GM18907 (cell line): ENCODE measurements at regions not wholly inside any gene's neighbourhood (a gene's known extent, or its start where the extent isn't known, plus 50 kb on each side); places are given as distances from the start of the nearest gene placed in this dataset.

ENCODE experiments used
- ATAC-seq: cut with Tn5 transposase; IDR thresholded peaks from one replicate; pipeline ENCODE4 v1.9.1; 2021; ENCODE audit warnings: mild to moderate bottlenecking, moderate library complexity; ENCODE audit not compliant: unreplicated experiment

DNA sequence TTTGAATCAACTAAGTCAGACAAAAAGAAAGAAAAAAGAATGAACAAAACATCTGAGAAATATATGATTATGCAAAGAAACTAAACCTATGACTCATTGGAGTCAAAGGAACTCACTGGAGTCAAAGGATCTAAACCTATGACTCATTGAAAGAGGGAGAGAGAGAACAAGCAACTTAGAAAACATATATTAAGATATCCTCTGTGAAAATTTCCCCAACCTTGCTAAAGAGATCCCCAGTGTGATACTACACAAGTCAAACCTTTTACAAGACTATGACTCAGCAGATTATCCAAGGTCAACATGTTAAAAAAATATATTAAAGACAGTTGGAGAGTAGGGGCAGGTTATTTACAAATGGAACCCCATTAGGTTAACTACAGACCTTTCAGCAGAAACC, 1538.3 kb downstream of the NCAM2 start:
- ATAC-seq, result no peak

DNA sequence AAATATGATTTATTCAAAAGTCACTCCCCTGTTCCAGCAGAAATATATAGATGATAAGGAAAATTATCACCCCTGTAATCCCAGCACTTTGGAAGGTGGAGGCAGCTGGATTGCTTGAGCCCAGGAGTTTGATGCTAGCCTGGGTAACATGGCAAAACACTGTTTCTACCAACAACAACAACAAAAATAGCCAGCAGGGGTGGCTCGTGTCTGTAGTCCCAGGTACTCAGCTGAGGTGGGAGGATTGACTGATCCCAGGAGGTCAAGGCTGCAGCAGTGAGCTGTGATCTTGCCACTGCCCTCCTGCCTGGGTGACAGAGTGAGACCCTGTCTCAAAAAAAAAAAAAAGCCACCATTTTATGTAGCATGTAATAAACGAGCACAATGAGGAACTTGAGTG, 1546.5 kb downstream of the NCAM2 start:
- ATAC-seq, result no peak

DNA sequence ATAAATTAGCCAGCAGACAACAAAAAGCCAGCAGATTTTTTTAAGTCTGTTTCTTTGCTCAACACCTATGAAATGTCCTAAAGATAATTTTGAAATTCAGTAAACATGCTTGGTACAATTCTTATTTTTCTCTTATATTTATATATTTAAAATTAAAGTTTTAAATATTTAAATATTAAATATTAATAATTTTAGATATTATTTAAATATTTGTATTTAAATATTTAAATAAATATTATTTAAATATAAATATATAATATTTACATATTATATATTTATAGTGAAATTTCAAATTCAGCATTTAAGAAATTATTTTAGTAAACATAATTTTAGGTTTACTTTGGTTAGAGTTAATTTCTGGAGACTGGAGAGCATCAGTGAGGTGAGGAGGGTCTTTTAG, 1554.2 kb downstream of the NCAM2 start:
- ATAC-seq, result no peak

DNA sequence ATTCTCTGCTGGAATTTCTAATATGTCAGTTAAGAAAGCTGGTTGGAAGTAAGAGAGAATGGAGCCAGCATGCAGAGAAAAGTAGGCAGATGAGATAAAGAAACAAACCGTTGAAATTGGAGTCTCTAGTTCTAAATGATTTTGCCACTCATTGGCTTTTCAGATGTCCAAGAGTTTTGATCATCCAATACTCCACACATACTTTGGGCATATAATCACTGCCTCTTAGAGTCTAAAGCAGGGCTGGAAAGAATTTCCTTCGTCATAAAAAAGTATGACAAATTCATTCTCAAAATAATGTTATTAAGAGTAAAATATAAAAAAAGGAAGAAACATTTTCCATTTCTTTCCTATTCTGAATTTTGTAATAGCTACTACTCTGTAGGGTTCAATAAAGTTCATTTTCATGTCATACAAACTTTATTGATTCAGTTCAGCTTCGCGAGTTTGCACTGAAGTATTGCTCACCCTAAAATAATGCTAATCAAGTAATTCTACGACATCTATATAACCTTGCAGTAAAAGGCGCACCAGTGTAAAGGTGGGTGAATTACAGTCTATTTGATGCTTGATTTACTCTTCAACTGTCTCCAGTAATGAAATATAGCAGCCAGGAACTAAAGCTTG, 1556.6 kb downstream of the NCAM2 start:
- no peak for ATAC-seq

DNA sequence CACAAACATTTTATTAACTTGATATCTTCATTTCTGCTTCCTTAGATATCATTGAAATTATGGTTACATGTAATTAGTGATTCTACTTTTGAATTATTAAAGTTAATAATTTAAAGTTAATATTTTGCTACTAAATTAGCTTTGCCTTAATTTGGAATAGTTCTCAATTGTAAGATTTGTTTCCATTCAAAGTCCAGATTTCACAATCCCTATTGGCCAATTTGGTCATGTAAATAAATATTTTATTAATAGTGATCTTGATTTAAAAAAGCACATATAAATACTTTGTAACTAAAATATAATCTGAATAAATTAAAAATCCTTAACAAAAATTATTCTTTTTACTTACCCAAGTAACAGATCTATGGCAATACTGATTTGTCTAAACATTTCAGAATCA, 1558.6 kb downstream of the NCAM2 start:
- no peak for ATAC-seq

DNA sequence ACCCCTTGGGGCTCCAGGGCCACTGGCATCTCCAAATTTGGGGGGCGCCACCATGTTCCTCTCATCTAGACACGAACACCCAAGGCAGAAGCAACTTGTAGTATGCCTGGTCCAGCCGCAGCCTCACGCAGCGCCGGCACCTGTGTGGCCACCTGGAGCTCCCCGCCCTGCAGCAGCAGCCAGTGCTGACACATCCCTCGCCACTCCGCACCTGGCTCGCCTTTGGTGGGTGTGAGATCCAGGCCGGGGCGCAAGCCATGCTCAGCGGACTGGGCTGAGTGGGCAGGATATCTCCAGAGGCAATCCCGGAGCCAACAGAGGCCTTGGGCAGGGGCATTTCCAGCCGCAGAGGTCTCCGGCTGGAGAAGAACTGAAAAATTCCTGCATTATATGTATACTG, 1563.7 kb downstream of the NCAM2 start:
- ATAC-seq, result no peak

DNA sequence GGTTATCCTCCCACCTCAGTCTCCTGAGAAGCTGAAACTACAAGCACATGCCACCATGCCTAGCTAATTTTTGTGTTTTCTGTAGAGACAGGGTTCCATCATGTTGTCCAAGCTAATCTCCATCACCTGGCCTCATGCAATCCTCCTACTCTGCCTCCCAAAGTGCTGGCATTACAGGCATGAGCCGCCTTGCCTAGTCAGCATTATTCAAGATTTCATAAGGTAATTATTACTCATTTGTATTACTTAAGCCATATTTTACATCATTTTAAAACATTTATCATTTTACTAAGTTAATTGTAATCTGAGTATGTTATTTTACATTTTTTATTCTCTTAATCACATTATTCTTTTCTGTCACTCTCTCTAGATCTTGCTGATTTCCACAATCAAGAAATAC, 1575.6 kb downstream of the NCAM2 start:
- ATAC-seq, result no peak

DNA sequence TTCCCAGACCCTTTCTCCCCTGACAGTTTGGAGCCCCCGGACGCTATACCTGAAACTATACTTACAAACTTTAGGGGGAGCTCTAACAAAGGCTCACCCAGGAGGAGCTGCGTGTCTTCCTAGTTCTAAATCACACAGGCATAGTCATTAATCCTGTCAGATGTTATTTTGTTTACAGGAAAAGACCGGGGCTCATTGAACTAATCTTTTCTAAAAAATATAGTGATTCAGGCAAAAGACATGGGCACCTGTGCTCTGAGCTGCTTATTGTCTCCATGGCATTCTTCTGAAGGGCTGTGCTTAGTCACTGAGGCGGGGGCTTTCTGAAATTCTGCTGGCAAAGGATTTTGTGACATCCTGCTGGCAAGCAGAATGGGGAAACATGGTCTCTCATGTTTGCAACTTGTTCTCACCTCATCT, 1577.0 kb downstream of the NCAM2 start:
- ATAC-seq, result no peak

DNA sequence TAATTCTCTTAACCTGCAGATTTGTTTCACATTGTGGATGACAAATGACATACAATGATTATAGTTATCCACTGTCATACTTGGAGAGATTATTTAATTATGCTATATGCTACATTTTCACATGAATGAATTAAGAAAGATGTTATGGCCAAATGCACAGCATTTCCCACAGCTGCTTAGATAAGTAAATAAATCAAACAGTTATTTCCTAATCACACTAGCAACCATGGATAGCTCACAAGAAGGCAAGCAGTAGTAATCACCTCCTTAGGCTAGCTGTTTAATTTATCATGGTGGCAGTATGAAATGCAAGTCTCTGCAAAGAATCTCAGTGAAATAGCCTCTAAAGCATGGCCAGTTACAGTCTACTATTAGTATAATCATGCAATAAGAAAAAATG, 1581.5 kb downstream of the NCAM2 start:
- no peak for ATAC-seq

DNA sequence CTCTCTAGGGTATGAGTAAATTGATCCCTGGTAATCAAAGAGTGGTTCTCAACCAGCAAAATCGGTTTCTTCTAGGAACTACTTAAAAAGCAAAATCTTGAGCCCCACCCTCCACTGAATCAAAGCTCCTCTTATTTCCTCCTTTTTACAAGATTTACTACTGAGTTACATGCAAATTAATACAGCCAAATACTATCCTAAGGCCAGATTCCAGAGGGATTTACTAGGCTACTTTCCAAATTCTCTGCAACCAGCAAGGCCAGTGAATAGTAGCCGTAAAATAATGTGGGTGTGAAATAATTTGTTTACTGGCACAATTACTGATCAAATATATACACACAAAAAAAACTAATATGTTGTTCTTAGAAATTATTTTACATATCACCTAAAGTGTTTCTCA, 1583.8 kb downstream of the NCAM2 start:
- ATAC-seq, result no peak

DNA sequence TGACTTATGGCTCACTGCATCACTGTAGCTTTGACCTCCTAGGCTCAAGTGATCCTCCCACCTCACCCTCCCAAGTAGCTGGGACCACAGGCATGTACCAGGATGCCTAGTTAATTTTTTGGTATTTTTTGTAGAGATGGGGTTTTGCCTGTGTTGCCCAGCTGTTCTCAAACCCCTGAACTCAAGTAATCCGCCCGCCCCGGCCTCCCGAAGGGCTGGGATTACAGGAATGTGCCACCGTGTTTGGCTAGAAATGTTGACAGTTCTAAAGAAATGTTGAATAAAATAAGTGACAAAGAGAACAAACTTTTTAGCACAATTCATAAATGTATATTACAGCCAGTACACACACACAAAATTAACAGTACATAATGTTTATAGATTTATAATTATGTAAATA, 1586.1 kb downstream of the NCAM2 start:
- no peak for ATAC-seq

DNA sequence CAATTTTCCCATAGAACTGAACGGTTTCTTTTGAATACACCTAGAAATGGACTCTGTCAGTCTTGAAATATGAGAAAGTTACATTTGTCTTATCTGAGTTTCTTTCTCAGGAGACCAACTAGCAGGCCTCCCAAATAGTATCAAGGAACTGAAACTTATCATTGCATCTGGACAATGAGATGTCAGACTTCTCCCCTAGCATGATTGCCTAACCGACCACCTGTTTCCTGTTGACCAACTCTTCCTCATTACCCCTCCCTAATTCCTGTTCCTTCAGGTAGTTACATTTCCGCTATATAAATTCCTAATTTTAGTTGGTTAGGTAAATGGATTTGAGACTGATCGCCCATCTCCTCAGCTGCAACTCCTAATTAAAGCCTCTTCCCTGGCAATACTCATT, 1587.3 kb downstream of the NCAM2 start:
- ATAC-seq, result no peak

DNA sequence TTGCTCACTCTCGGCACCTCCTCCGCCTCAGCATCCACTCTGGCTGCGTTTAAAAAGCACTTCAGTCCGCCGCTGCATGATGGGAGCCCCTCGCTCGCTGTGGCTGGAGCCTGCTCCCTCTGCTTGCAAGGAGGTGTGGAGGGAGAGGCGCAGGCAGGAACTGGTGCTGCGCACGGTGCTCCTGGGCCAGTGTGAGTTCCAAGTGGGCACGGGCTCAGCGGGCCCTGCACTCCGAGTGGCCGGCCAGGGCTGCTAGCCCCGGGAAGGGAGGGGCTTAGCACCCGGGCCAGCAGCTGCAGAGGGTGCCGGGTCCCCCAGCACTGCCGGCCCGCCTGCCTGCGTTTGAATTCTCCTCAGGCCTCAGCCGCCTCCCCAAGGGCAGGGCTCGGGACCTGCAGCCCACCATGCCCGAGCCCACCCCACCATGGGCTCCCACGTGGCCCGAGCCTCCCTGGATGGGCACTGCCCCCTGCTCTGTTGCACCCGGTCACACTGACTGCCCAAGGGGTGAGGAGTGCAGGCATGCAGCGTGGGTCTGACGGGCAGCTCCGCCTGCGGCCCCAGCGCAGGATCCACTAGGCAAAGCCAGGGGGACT, 1599.5 kb downstream of the NCAM2 start:
- no peak for ATAC-seq

DNA sequence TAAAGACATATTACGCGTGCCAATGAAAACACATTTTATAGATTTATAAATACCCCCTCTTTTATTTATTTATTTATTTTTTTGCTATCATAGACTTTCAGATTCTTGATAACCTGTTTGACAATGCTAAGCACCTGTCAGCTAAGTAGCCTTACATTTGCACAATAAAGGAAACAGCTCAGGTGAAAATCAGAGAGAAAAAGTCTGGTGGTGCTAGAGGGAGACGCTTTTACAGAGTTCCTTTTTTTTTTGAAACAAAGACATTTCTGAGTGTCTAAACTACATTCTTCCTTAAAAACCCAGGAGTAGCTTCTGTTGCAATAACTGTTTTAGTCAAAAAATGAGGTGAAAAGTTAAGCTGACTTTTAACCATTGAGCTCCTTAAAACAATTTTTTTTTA, 1611.6 kb downstream of the NCAM2 start:
- no peak for ATAC-seq

DNA sequence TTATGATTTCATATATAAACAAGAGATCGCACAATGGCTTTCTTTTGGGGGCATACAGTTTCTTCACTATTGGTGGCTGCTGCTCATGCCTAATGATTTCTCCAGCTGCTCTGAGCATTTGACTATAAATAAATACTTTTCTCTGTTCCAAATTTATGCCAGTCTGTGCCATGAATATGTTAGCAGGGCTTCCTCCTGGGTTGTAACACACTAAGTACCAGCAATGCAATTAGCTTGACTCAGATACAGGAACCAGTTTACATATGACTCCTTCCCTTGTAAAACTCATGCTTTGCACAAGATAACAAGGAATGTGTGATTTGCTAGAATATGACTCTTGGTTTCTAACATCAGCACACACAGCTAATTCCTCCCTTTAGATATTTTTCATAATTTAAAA, 1629.7 kb downstream of the NCAM2 start:
- ATAC-seq, result no peak

DNA sequence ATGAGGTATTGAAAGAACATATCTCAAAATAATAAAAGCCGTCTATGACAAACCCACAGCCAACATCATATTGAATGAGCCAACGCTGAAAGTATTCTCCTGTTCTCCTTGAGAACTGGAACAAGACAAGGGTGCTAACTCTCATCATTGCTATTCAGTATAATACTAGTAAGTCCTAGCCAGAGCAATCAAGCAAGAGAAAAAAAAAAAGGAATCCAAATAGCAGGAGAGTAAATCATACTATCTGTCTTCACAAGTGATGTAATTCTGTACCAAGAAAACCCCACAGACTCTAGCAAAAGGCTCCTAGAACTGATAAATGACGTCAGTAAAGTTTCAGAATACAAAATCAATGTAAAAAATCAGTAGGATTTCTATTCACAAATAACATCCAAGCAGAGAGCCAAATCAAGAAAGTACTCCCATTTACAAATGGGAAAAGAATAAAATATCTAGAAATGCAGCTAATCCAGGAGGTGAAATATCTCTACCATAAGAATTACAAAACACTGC, 1632.8 kb downstream of the NCAM2 start:
- ATAC-seq, result no peak

DNA sequence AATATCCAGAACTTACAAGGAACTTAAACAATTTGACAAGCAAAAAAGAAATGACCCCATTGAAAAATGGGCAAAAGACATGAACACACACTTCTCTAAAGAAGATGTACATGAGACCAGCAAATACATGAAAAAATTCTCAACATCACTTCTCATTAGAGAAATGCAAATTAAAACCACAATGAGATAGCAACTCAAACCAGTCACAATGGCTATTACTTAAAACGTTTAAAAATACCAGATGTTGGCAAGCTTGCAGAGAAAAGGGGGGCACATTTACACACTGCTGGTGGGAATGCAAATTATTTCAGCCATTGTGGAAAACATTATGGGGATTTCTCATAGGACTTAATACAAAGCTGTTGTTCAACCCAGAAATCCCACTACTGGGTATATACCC, 1634.0 kb downstream of the NCAM2 start:
- ATAC-seq, result no peak

DNA sequence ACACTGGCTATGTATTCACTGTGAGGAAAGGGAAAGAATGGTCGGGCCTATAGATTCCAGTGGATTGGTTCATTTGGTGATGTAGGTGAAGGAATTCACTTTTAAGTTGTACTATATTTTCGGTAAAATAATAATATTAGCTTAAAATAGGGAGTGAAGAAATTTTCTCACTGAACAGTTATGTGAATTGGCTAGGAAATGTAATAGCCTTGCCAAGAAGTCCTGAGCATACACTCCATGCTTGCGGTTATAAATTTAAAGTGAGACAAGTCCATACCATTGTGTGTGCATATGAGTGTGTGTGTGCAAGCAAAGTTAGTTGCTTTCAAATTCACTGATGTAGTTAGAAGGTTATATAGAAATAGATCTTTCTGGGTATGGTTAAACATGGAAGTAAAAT, 1651.0 kb downstream of the NCAM2 start:
- no peak for ATAC-seq

DNA sequence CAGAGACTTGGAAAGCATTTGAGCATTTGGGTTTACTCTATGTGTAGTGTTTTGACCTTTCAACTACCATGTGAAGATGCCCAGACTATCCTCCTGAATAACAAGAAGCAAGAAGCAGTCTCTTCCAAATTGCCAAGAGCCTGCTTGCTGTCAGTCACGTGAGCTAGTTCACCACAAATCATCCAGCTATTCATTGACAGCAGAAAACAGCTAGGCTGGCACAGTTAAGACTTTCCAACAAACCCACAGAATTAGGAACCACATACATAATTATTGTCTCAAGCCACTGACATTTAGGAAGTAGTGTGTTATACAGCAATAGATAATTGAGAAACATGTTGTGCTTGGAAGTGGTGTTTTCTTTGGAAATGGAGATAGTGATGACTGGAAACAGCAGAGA, 1652.0 kb downstream of the NCAM2 start:
- ATAC-seq, result no peak

DNA sequence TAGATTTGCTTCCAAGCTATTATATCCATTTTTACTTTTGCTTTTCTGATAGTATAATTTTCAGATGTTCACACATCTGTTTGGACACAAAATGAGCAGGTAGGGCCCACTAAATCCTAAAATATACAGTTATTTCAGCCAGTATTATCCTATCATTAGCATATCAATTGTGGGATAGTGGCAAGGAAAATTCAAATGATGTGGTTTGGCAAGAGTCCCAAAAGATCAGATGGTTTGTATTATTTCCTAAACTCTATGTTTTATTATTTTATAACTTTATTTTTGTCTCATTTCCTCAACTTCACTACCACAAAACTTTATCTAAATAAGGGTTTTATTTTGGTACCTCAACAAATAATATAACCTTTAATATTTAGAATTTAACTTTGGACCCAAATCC, 1659.6 kb downstream of the NCAM2 start:
- no peak for ATAC-seq

DNA sequence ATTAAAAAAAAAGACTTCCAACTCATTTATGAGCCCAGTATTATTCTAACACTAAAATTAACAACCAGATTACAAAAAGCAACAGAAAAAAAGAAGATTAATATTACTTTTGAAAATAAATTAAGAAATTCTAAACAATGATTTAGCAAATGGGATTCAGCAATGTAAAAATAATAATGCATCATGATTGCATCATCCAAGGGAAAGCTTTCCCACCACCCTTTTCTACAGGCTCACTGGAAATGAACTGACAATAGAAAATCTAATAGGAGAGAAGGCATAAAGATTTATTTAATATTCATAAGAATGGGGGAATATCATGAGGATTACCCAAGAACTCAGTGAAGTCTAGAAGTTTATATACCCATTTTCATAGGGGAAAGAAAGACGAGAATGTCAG, 1671.9 kb downstream of the NCAM2 start:
- no peak for ATAC-seq

DNA sequence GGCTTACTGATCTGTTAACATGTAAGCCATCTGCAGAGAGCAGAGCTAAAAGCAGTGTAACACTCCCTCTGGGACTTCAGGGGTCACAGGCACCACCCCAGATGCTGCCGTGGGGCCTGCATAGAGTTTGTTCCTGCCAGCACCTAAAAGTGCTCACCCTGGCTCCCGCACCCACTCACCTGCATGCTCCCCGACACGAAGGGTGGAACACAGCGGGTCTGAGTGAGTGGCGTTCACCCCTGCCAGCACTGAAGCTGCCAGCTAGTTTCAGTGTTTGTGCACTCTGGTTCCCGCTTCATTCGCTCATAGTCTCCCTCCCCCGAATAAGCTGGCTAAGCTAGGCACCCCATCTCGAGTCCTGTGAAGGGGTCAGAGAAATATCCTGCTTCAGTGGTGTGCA, 1681.0 kb downstream of the NCAM2 start:
- no peak for ATAC-seq

DNA sequence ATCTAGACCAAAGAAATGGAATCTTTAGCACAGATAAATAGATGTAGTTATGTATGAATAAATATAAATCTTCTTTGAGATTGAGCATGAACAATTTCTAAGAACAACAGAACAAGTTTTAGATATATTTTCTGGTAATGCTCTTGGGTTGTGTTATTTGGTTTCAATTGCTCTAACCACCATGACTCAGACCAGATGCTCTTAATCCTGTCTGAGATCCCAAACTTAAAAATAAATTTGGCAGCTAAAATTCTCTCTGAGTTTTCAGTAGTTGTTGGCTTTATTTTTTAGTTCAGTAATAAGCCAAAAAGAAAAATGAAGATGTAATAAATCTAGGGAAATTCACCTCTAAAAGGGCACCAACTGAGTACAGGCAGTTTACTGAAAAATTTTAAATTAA, 1693.4 kb downstream of the NCAM2 start:
- ATAC-seq, result no peak
